H9 (cell line): ENCODE measurements at regions not wholly inside any gene's neighbourhood (a gene's known extent, or its start where the extent isn't known, plus 50 kb on each side); places are given as distances from the start of the nearest gene placed in this dataset.

Source experiments
- DNase-seq: peaks from one replicate; pipeline ENCODE4 v3.0.0-alpha.2; 2017
- H2AFZ ChIP-seq: one replicate; pipeline ENCODE4 v1.6.1; 2013; ENCODE audit warnings: mild to moderate bottlenecking, low read length, control low read depth, moderate library complexity
- H2AK5ac ChIP-seq: 2 replicates; pipeline ENCODE4 v1.6.1; 2013; ENCODE audit warnings: low read length, control low read depth, mixed read lengths; ENCODE audit not compliant: insufficient read length
- H2BK120ac ChIP-seq: one replicate; pipeline ENCODE4 v1.6.1; 2013; ENCODE audit warnings: low read depth, mild to moderate bottlenecking, low read length, control low read depth, inconsistent platforms; ENCODE audit not compliant: poor library complexity, severe bottlenecking
- H2BK12ac ChIP-seq: 2 replicates; pipeline ENCODE4 v1.6.1; 2013; ENCODE audit warnings: low read length, control low read depth, mixed read lengths, low read depth; ENCODE audit not compliant: insufficient read length
- H2BK15ac ChIP-seq: 2 replicates; pipeline ENCODE4 v1.6.1; 2013; ENCODE audit warnings: low read depth, low read length, control low read depth
- H2BK20ac ChIP-seq: one replicate; pipeline ENCODE4 v1.6.1; 2013; ENCODE audit warnings: low read depth, mild to moderate bottlenecking, low read length, control low read depth, inconsistent platforms; ENCODE audit not compliant: poor library complexity, severe bottlenecking
- H2BK5ac ChIP-seq: 2 replicates; pipeline ENCODE4 v1.6.1; 2013; ENCODE audit warnings: low read length, control low read depth, mixed read lengths; ENCODE audit not compliant: insufficient read length
- H3K14ac ChIP-seq: 2 replicates; pipeline ENCODE4 v1.6.1; 2013; ENCODE audit warnings: low read length, control low read depth; ENCODE audit not compliant: insufficient read depth
- H3K18ac ChIP-seq: 2 replicates; pipeline ENCODE4 v1.6.1; 2013; ENCODE audit warnings: low read depth, mild to moderate bottlenecking, mixed read lengths, low read length, control low read depth; ENCODE audit not compliant: insufficient read length
- H3K23ac ChIP-seq: 2 replicates; pipeline ENCODE4 v1.6.1; 2013; ENCODE audit warnings: low read length, control low read depth, mixed read lengths, low read depth; ENCODE audit not compliant: insufficient read length
- H3K23me2 ChIP-seq: 2 replicates; pipeline ENCODE4 v1.6.1; 2013; ENCODE audit warnings: low read depth, mild to moderate bottlenecking, mixed read lengths, low read length, control low read depth; ENCODE audit not compliant: insufficient read length, poor library complexity, severe bottlenecking
- H3K27ac ChIP-seq: 2 replicates; pipeline ENCODE4 v1.5.1; 2013; ENCODE audit warnings: low read length, control low read depth, mixed read lengths, low read depth; ENCODE audit not compliant: insufficient read length
- H3K27me3 ChIP-seq: 2 replicates; pipeline ENCODE4 v1.6.1; 2013; ENCODE audit warnings: low read length, control low read depth, inconsistent platforms; ENCODE audit not compliant: insufficient read depth
- H3K4ac ChIP-seq: 2 replicates; pipeline ENCODE4 v1.6.1; 2013; ENCODE audit warnings: low read depth, mild to moderate bottlenecking, control low read depth, inconsistent platforms, low read length, moderate library complexity
- H3K4me1 ChIP-seq: 2 replicates; pipeline ENCODE4 v1.6.1; 2013; ENCODE audit warnings: low read length, control low read depth, inconsistent platforms; ENCODE audit not compliant: insufficient read depth
- H3K4me2 ChIP-seq: 2 replicates; pipeline ENCODE4 v1.6.1; 2013; ENCODE audit warnings: low read length, control low read depth, mixed read lengths; ENCODE audit not compliant: insufficient read length, insufficient read depth
- H3K56ac ChIP-seq: 2 replicates; pipeline ENCODE4 v1.6.1; 2013; ENCODE audit warnings: low read depth, mild to moderate bottlenecking, mixed read lengths, low read length, control low read depth; ENCODE audit not compliant: insufficient read length
- H3K79me1 ChIP-seq: 2 replicates; pipeline ENCODE4 v1.6.1; 2013; ENCODE audit warnings: low read depth, mild to moderate bottlenecking, moderate library complexity, low read length, control low read depth, inconsistent platforms; ENCODE audit not compliant: insufficient read depth, poor library complexity, severe bottlenecking
- H3K79me2 ChIP-seq: 2 replicates; pipeline ENCODE4 v1.6.1; 2013; ENCODE audit warnings: low read length, control low read depth, inconsistent platforms; ENCODE audit not compliant: insufficient read depth
- H3K9ac ChIP-seq: 2 replicates; pipeline ENCODE4 v1.6.1; 2013; ENCODE audit warnings: low read length, control low read depth, mixed read lengths; ENCODE audit not compliant: insufficient read length; ENCODE audit errors: extremely low read depth
- H3K9me3 ChIP-seq: one replicate; pipeline ENCODE4 v1.6.1; 2013; ENCODE audit warnings: low read depth, low read length, inconsistent platforms; ENCODE audit not compliant: control insufficient read depth
- H3T11ph ChIP-seq: one replicate; pipeline ENCODE4 v1.6.1; 2013; ENCODE audit warnings: mild to moderate bottlenecking, low read length, control low read depth, inconsistent platforms
- H4K20me1 ChIP-seq: one replicate; pipeline ENCODE4 v1.6.1; 2013; ENCODE audit not compliant: control insufficient read depth, insufficient read length, insufficient read depth
- H4K5ac ChIP-seq: 2 replicates; pipeline ENCODE4 v1.6.1; 2013; ENCODE audit warnings: low read depth, mild to moderate bottlenecking, mixed read lengths, low read length, control low read depth; ENCODE audit not compliant: insufficient read length
- H4K8ac ChIP-seq: replicated peaks from 2 replicates; pipeline ENCODE4 v1.6.1; 2013; ENCODE audit warnings: low read length, control low read depth, mixed read lengths, low read depth; ENCODE audit not compliant: insufficient read length
- H4K91ac ChIP-seq: 2 replicates; pipeline ENCODE4 v1.6.1; 2013; ENCODE audit warnings: low read depth, mild to moderate bottlenecking, moderate library complexity, mixed read lengths, low read length, control low read depth; ENCODE audit not compliant: insufficient read length
- H3K27ac Mint-ChIP-seq, 3 experiments: 2 replicates in 2 of 3; 3 replicates in 1 of 3; pipeline ENCODE4 v1.8.0; 2020 to 2021; ENCODE audit warnings: mixed read lengths in 3 of 3, mild to moderate bottlenecking in 1 of 3, moderate library complexity in 1 of 3
- H3K27me3 Mint-ChIP-seq: 2 replicates; pipeline ENCODE4 v1.8.0; 2021; ENCODE audit warnings: low read depth, mild to moderate bottlenecking, moderate library complexity, mixed read lengths
- H3K36me3 Mint-ChIP-seq, 3 experiments: 2 replicates in 2 of 3; 3 replicates in 1 of 3; pipeline ENCODE4 v1.8.0; 2020 to 2021; ENCODE audit warnings: low read depth in 3 of 3, mixed read lengths in 3 of 3; ENCODE audit not compliant: insufficient read depth in 1 of 3
- H3K4me1 Mint-ChIP-seq, 2 experiments: 2 replicates each; pipeline ENCODE4 v1.8.0; 2020; ENCODE audit warnings: mixed read lengths in 2 of 2
- H3K4me3 Mint-ChIP-seq, 2 experiments: 2 replicates in 1 of 2; 3 replicates in 1 of 2; pipeline ENCODE4 v1.8.0; 2020 to 2021; ENCODE audit warnings: mild to moderate bottlenecking in 2 of 2, mixed read lengths in 2 of 2, moderate library complexity in 1 of 2
- H3K9me3 Mint-ChIP-seq, 2 experiments: 2 replicates in 1 of 2; 3 replicates in 1 of 2; pipeline ENCODE4 v1.8.0; 2020; ENCODE audit warnings: mild to moderate bottlenecking in 2 of 2, mixed read lengths in 2 of 2, moderate library complexity in 1 of 2
- CTCF ChIP-seq: fragments of 200-600 bp; sonication (generic); conservative IDR thresholded peaks from 3 replicates; pipeline ENCODE4 v1.8.0; 2021; ENCODE audit warnings: antibody characterized with exemption, mild to moderate bottlenecking
- WGBS: extraction: QIAGEN DNeasy Blood & Tissue Kit; methylation state at CpG from one replicate; pipeline ENCODE4 v1.1.7; 2013; ENCODE audit warnings: missing lambda C conversion rate, low lambda C conversion rate, mixed read lengths; ENCODE audit not compliant: insufficient read length; ENCODE audit errors: extremely low coverage; 5-methylcytosine and 5-hydroxymethylcytosine counted together

DNA sequence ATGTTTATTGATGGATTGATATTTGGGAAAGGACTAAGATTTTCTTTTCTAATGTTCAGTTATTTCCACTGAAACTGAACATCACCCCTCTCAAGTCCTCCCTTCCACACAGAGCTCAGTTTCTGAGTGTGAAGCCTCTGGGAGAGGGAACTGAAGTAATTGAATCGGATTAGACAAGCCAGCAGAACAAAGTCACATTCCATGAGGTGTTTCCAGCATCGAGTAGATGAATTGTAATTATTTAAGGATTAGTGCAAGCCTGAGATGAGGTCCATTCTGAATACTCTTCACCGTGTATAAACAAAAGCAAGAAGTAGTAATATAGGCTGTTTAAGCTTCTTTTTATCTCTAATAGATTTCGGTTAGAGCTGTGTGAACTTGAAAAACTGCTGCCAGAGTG is 2060.5 kb downstream of the MAT2B start:
- no peaks in the 10 kb centered on the region for H3K27me3 ChIP-seq
- Mint-ChIP-seq H3K27me3 (no peaks in the 10 kb centered on the region), H3K36me3 (peaks cover 6 to 27% (median 11%) of the 10 kb centered on the region in 3 experiments), H3K4me1 (peaks cover 24 to 28% of the 10 kb centered on the region in 2 experiments), H3K9me3 (peaks cover 6 to 20% of the 10 kb centered on the region in 2 experiments), H3K27ac (no peak overlapping the region; a peak in 1 of 7 replicates), H3K4me3 (no peak overlapping the region)
- H3K18ac ChIP-seq, result no peak overlapping the region
- no peak overlapping the region for H3K23ac ChIP-seq
- H2AK5ac ChIP-seq, result no peak overlapping the region
- no CpG with 5 or more reads among the region's 4 CpGs for WGBS
- DNase-seq, result no peak
- no peak overlapping the region for H2BK120ac ChIP-seq
- no peaks in the 10 kb centered on the region for H3K9me3 ChIP-seq
- no peaks in the 10 kb centered on the region for H3K23me2 ChIP-seq
- no peak for TF ChIP-seq CTCF
- no peak overlapping the region for H4K5ac ChIP-seq
- H4K20me1 ChIP-seq, result no peaks in the 10 kb centered on the region
- no peak overlapping the region for H2BK20ac ChIP-seq
- H3K14ac ChIP-seq, result no peak overlapping the region
- H2BK12ac ChIP-seq, result no peak overlapping the region
- H4K8ac ChIP-seq, result no peak overlapping the region
- no peak overlapping the region for H3K9ac ChIP-seq
- H2BK5ac ChIP-seq, result no peak overlapping the region
- no peaks in the 10 kb centered on the region for H3K79me2 ChIP-seq
- H4K91ac ChIP-seq, result no peak overlapping the region
- no peak overlapping the region for H3K4ac ChIP-seq
- H3K27ac ChIP-seq, result no peak overlapping the region
- H3K79me1 ChIP-seq, result no peaks in the 10 kb centered on the region
- no peak overlapping the region for H3K4me2 ChIP-seq
- H3K56ac ChIP-seq, result no peak overlapping the region
- H3K4me1 ChIP-seq, result no peaks in the 10 kb centered on the region
- no peak overlapping the region for H2BK15ac ChIP-seq
- no peak overlapping the region for H2AFZ ChIP-seq
- H3T11ph ChIP-seq, result no peak overlapping the region
